B cell (primary cell): ENCODE measurements at regions not wholly inside any gene's neighbourhood (a gene's known extent, or its start where the extent isn't known, plus 50 kb on each side); places are given as distances from the start of the nearest gene placed in this dataset.

Source experiments
- ATAC-seq: fragments of 200-7000 bp; cut with Tn5 transposase; one replicate; pipeline ENCODE4 v1.10.0; 2021; ENCODE audit warnings: low read depth, mild to moderate bottlenecking, moderate number of reproducible peaks, moderate library complexity
- CTCF ChIA-PET: fragments of 350-600 bp; sonication (Branson Sonifier 250); formaldehyde crosslinking; loops from one replicate; lab custom pipeline; 2021; ENCODE audit warnings: antibody characterized with exemption, inconsistent platforms; lab: Charles Lee
- POLR2A ChIA-PET: fragments of 350-600 bp; sonication (Branson Sonifier 250); formaldehyde crosslinking; loops from one replicate; lab custom pipeline; 2021; ENCODE audit warnings: antibody characterized with exemption; lab: Charles Lee
- DNase-seq: peaks from one replicate; pipeline ENCODE4 v3.0.0; 2013
- H2AFZ ChIP-seq: 2 replicates; pipeline ENCODE4 v1.6.1; 2012; ENCODE audit warnings: mild to moderate bottlenecking, low read depth, low read length; ENCODE audit not compliant: insufficient read depth, poor library complexity, severe bottlenecking
- H3K27ac ChIP-seq, 2 donors: 1 replicate in 1 of 2; 2 replicates in 1 of 2; pipeline ENCODE4 v1.5.1; 2012 to 2013; ENCODE audit warnings: low read length in 2 of 2, mild to moderate bottlenecking in 2 of 2, moderate library complexity in 1 of 2
- H3K27me3 ChIP-seq, 4 experiments: fragments of 200-600 bp in 1 of 4; sonication (generic) in 1 of 4; replicated peaks in 1 of 4; 1 replicate in 2 of 4; 2 replicates in 2 of 4; pipeline versions ENCODE4 v1.6.1 to v1.7.0; 2013 to 2016; ENCODE audit warnings: low read length in 3 of 4, mild to moderate bottlenecking in 2 of 4, mixed read lengths in 1 of 4, moderate library complexity in 1 of 4; ENCODE audit not compliant: insufficient read depth in 4 of 4, control insufficient read depth in 3 of 4; ENCODE audit errors: control extremely low read depth in 1 of 4
- H3K36me3 ChIP-seq, 2 experiments: replicated peaks in 1 of 2; 1 replicate in 1 of 2; 2 replicates in 1 of 2; pipeline versions ENCODE4 v1.6.1 to v1.7.1; 2013; ENCODE audit warnings: low read length in 1 of 2; ENCODE audit not compliant: insufficient read depth in 2 of 2, control insufficient read depth in 1 of 2; ENCODE audit errors: control extremely low read depth in 1 of 2, extremely low read depth in 1 of 2
- H3K4me1 ChIP-seq, 2 donors: fragments of 200-600 bp in 1 of 2; sonication (generic) in 1 of 2; 1 replicate in 1 of 2; 2 replicates in 1 of 2; pipeline versions ENCODE4 v1.5.1 to v1.6.1; 2013 to 2017; ENCODE audit warnings: low read length in 2 of 2; ENCODE audit not compliant: control insufficient read depth in 2 of 2, insufficient read depth in 2 of 2
- H3K4me2 ChIP-seq: replicated peaks from 2 replicates; pipeline ENCODE3; 2012; ENCODE audit warnings: mild to moderate bottlenecking, low read depth, low read length; ENCODE audit not compliant: poor library complexity, severe bottlenecking
- H3K4me3 ChIP-seq, 5 experiments: fragments of 200-600 bp in 1 of 5; sonication (generic) in 1 of 5; 1 replicate in 3 of 5; 2 replicates in 2 of 5; pipeline versions ENCODE4 v1.5.1 to v1.7.0; 2011 to 2016; ENCODE audit warnings: low read length in 4 of 5, mild to moderate bottlenecking in 4 of 5, low read depth in 2 of 5, control low read depth in 1 of 5, moderate library complexity in 1 of 5; ENCODE audit not compliant: insufficient read depth in 1 of 5; ENCODE audit errors: control extremely low read depth in 1 of 5, extremely low read depth in 1 of 5
- H3K79me2 ChIP-seq: fragments of 200-600 bp; sonication (generic); one replicate; pipeline ENCODE4 v1.6.0; 2016; ENCODE audit warnings: low read length; ENCODE audit not compliant: control insufficient read depth, insufficient read depth
- H3K9ac ChIP-seq: fragments of 200-600 bp; sonication (generic); 2 replicates; pipeline ENCODE4 v1.6.1; 2017; ENCODE audit warnings: mild to moderate bottlenecking, low read length, moderate library complexity
- H3K9me3 ChIP-seq, 3 donors: one replicate each; pipeline versions ENCODE4 v1.6.1 to v1.7.1; 2013; ENCODE audit warnings: low read length in 2 of 3; ENCODE audit not compliant: control insufficient read depth in 2 of 3, insufficient read depth in 1 of 3; ENCODE audit errors: control extremely low read depth in 1 of 3
- H4K20me1 ChIP-seq: 2 replicates; pipeline ENCODE4 v1.6.0; 2012; ENCODE audit warnings: mild to moderate bottlenecking, low read length; ENCODE audit not compliant: insufficient read depth, control insufficient read depth, poor library complexity, severe bottlenecking
- H3K27ac Mint-ChIP-seq: one replicate; pipeline ENCODE4 v1.8.0; 2021; ENCODE audit warnings: mixed read lengths
- H3K27me3 Mint-ChIP-seq: one replicate; pipeline ENCODE4 v1.8.0; 2021; ENCODE audit warnings: mixed read lengths
- H3K4me1 Mint-ChIP-seq: one replicate; pipeline ENCODE4 v1.8.0; 2021; ENCODE audit warnings: mixed read lengths
- H3K4me3 Mint-ChIP-seq: one replicate; pipeline ENCODE4 v1.8.0; 2021; ENCODE audit warnings: mixed read lengths
- H3K9me3 Mint-ChIP-seq: one replicate; pipeline ENCODE4 v1.8.0; 2022; ENCODE audit warnings: mixed read lengths; ENCODE audit not compliant: insufficient read depth
- CTCF ChIP-seq: fragments of 200-600 bp; IDR thresholded peaks from one replicate; pipeline ENCODE4 v1.8.0; 2022; ENCODE audit warnings: antibody characterized with exemption, mild to moderate bottlenecking
- EZH2 ChIP-seq: IDR thresholded peaks from 2 replicates; pipeline ENCODE4 v1.6.1; 2012; ENCODE audit warnings: borderline replicate concordance, low read depth, mild to moderate bottlenecking, moderate library complexity, low read length; ENCODE audit not compliant: insufficient read depth, poor library complexity, severe bottlenecking
- WGBS: methylation state at CpG from one replicate; pipeline ENCODE4 v1.1.5; 2013; ENCODE audit warnings: missing lambda C conversion rate; ENCODE audit not compliant: insufficient coverage; 5-methylcytosine and 5-hydroxymethylcytosine counted together
- intact Hi-C: fragments of 100-400 bp; cut with micrococcal nuclease; formaldehyde crosslinking; loops from one replicate; pipeline ENCODE4 v1.10.0; 2022

GRCh38 chr16:86987746-86988670 is 329.2 kb downstream of the C16orf95 start:
- Mint-ChIP-seq H3K27me3 (peaks cover 28% of the 10 kb centered on the region), H3K27ac (no peak overlapping the region), H3K4me3 (no peak overlapping the region), H3K9me3 (peaks cover 2% of the 10 kb centered on the region), H3K4me1 (peaks cover 2% of the 10 kb centered on the region)
- DNase-seq (no peak), ATAC-seq (no peak)
- no peak overlapping the region for H3K4me2 ChIP-seq
- POLR2A ChIA-PET = no interaction called here
- intact Hi-C loops = no loop called here
- TF ChIP-seq EZH2 = no peak
- TF ChIP-seq CTCF = no peak
- CTCF ChIA-PET = no interaction called here
- H2AFZ ChIP-seq = no peak overlapping the region
- H3K79me2 ChIP-seq = no peaks in the 10 kb centered on the region
- H3K9ac ChIP-seq = no peak overlapping the region
- no peak overlapping the region for H3K4me3 ChIP-seq
- H4K20me1 ChIP-seq = no peaks in the 10 kb centered on the region
- WGBS = 94% methylated on average over 31 of the region's 31 CpGs
- H3K36me3 ChIP-seq = no peaks in the 10 kb centered on the region
- no peaks in the 10 kb centered on the region for H3K4me1 ChIP-seq
- no peaks in the 10 kb centered on the region for H3K27me3 ChIP-seq
- no peak overlapping the region for H3K27ac ChIP-seq
- H3K9me3 ChIP-seq = peaks cover 0 to 11% (median 0%) of the 10 kb centered on the region in 3 donors
